GM18951 (cell line): ENCODE measurements at regions not wholly inside any gene's neighbourhood (a gene's known extent, or its start where the extent isn't known, plus 50 kb on each side); places are given as distances from the start of the nearest gene placed in this dataset.

Experiments used
- POLR2A ChIP-seq: IDR thresholded peaks from 4 replicates; pipeline ENCODE4 v1.6.1; 2011; ENCODE audit warnings: mild to moderate bottlenecking; ENCODE audit not compliant: insufficient read length, insufficient read depth; ENCODE audit errors: extremely low read depth
- in situ Hi-C: fragments of 300-500 bp; cut with MboI; formaldehyde crosslinking; loops from one replicate; pipeline ENCODE4 v1.12.0; 2022; ENCODE audit warnings: low sequenced_read_pairs, mixed read lengths, inconsistent platforms; ENCODE audit not compliant: unreplicated experiment

DNA sequence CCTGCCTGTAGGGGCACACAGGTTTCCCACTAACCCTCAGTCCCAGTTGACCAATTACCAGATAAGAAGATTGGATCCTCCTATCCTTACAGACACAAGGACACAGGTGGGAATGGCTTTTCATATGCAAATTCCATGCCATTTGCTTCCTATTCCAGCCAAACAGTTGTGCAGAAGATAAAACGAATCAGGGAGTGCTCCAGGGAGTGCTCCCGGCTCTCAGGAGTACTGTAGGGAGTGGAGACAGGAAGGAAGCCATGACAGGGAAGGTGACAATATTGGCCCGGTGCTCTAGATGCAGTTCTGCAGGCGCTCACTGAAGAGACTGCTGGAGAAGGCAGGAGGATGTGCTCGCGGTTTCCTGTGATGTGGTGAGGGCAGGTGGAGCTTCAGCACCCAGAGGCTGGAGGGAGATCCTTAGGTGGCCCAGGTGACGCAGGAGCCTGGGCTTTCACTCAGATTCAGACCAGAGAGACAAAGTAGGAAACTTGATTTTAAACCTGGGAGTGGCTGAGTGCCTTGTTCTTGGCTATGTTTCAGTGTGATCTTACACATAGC lies 260.0 kb downstream of the AUH start:
- in situ Hi-C loops: no loop called here
- TF ChIP-seq POLR2A: no peak

DNA sequence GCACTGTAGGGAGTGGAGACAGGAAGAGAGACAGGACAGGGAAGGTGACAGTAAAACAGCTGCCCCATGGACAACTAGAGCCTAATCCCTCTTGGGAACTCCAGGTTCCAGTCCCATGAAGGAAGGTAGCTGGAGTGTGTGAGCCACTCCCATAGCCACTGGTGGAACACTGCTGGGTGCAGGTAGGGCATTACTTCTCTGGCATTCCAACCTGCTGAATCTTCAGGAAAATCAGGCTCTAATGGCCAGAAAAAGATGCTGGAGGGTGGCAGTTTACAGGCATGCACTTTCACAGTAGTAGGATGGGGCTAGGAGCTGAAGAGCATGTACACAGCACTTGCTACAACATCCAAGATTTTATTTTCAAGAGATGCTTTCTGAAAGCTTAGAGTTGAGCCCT lies 259.4 kb downstream of the AUH start:
- no peak for TF ChIP-seq POLR2A
- in situ Hi-C loops: no loop called here

- in situ Hi-C loops: no loop called here
- TF ChIP-seq POLR2A: no peak
Measured at GRCh38 chr9:91103931-91104330, 257.8 kb downstream of the AUH start.

- TF ChIP-seq POLR2A: no peak
- in situ Hi-C loops: no loop called here
Measured at GRCh38 chr9:91106415-91107081, 255.2 kb downstream of the AUH start.

DNA sequence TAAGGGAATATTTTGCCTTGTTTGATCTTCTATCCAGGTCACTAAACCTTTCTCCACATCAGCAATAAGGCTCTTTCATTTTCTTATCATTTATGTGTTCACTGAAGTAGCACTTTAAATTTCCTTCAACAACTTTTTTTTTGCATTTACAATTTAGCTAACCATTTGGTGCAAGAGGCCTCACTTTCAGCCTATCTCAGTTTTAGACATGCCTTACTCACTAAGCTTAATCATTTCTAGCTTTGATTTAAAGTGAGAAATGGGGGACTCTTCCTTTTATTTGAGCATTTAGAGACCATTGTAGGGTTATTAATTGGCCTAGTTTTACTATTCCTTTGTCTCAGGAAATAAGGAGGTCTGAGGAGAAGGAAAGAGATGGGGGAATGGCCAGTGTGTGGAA lies 250.5 kb downstream of the AUH start:
- in situ Hi-C loops: no loop called here
- TF ChIP-seq POLR2A: no peak

DNA sequence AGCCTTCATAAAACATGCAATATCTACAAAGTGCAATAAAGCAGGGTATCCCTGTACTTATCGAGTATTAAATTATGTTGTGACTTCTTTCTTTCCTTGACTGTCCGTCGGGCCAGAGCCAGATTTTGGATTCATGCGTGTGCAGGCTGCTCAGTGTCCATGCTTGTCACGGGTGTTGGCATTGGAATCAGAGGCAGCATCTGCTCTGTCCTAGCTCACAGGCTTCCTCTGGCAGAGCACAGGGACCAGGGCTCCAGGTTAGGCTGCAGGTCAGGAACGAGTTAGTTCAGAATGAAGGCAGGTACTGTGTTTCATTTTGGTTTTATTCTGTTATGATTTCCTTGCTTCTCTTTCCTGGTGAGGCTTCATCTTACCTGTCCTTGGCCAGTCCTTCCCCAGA lies 249.8 kb downstream of the AUH start:
- TF ChIP-seq POLR2A: no peak

DNA sequence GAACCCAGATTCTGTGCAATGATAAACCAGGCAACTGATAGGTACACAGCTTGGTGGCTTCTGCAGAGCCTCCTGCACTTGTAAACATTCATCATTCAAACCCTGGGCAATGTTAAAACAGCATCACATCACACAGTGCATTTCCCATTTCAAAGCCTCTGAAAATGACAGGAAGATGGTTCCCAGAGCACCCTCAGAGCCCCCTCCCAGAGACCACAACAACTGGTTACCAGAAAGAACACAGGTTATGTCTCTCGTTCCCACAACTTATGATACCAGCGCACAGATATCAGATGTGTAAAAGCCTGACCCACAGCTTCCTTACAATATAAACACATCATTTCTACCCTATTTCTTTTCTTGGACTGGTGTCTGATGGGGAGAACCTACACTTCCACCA lies 248.7 kb downstream of the AUH start:
- no peak for TF ChIP-seq POLR2A
- in situ Hi-C loops: no loop called here

More for the DNA sequence above, 249.8 kb downstream of the AUH start:
- in situ Hi-C loops: no loop called here

DNA sequence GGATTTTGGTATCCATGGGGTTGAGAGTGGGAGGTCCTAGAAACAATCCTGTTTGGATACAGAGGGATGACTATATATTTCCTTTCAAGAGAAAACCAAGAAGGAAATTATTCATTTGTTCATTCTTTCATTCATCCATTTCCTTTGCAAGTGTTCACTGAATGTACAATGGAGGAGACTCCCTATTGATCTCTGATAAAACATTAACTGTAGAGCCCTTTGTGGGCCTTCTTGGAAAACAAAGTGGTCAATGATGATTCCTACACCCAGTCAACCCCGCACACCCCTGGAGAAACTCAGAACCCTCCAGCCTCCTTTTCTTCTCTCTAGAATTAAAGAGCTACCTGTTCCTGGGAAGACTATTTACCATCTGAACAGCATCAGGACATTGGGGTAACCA lies 247.3 kb downstream of the AUH start:
- in situ Hi-C loops: no loop called here
- no peak for TF ChIP-seq POLR2A

- no peak for TF ChIP-seq POLR2A
- in situ Hi-C loops: no loop called here
Measured at GRCh38 chr9:91116211-91116610, 245.5 kb downstream of the AUH start.

- no peak for TF ChIP-seq POLR2A
- in situ Hi-C loops: no loop called here
Measured at GRCh38 chr9:91116711-91117110, 245.0 kb downstream of the AUH start.

DNA sequence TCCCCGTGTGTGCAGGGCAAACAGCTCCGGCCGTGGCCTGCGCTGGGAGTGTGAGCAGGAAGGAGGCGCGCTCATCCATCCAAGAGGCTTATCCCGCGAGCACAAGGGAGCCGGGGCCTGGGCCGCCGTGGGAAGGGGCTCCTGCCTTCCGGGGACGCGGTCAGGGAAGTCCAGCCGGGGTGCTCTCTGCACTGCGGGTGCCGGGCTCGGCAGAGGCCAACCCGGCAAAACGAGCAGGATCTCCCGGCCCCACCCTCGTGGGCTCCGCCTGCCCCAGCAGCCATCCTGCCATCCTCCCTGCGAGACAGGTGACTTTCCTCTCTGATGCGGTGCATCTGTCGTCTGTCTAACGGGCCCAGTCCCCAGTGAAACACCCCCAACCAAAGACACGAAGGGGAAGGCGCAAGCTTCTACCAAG lies 244.2 kb downstream of the AUH start:
- TF ChIP-seq POLR2A: no peak
- in situ Hi-C loops: no loop called here

GRCh38 chr9:91117959-91118703 lies 243.6 kb downstream of the AUH start:
- TF ChIP-seq POLR2A: no peak
- in situ Hi-C loops: no loop called here

DNA sequence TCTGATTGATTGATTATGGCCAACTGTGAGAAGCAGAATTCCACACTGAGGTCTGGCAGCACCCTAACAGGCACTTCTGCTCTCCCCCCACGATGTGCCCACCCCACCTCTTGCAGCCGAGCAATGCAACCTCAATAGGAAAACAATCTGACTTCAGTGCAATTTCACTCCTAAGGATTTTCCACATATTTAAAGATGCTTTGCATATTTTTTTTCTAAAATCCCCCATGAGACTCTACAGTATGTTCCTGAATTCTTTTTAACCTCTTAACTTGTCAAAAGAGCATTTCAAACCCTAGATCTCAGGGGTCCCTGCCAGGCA lies 243.1 kb downstream of the AUH start:
- TF ChIP-seq POLR2A: no peak
- in situ Hi-C loops: no loop called here

DNA sequence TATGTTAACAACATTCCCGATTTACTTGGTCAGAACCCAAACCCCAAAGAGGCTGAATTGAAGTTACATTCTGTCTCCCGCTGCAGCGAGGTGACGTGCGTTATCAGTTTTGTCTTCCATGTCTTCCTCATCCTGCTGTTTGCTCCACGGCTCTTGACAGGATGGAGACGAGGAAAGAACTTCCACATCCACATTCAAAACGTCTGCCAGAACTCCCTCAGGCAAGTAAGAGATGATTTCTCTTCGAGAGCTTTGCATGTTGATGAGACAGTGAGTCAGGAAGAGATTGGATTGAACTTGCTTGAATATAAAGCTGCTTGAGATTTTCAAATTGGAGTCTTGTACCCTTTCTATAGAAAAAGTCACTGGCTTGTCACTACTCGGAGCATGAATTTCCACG lies 242.6 kb downstream of the AUH start:
- no peak for TF ChIP-seq POLR2A
- in situ Hi-C loops: no loop called here
